Lower leg skin (tissue), 4 donors: ENCODE measurements at regions not wholly inside any gene's neighbourhood (a gene's known extent, or its start where the extent isn't known, plus 50 kb on each side); places are given as distances from the start of the nearest gene placed in this dataset.

ENCODE experiments used
- DNase-seq, 2 donors: peaks; one replicate each; pipeline ENCODE4 v3.0.0-alpha.2; 2019; ENCODE audit warnings: low spot score in 2 of 2
- H3K4me3 ChIP-seq: fragments of 200-600 bp; sonication (generic); 2 replicates; pipeline ENCODE4 v1.5.1; 2017; ENCODE audit warnings: mild to moderate bottlenecking, low read depth; ENCODE audit not compliant: poor library complexity, severe bottlenecking
- CTCF ChIP-seq, 3 donors: fragments of 450-650 bp; IDR thresholded peaks; one replicate each; pipeline ENCODE4 v1.5.1; 2016; ENCODE audit warnings: antibody characterized with exemption in 3 of 3, mild to moderate bottlenecking in 3 of 3, moderate library complexity in 2 of 3
- POLR2A ChIP-seq, 2 donors: fragments of 450-650 bp; IDR thresholded peaks; one replicate each; pipeline ENCODE4 v1.6.1; 2016 to 2017; ENCODE audit warnings: antibody characterized with exemption in 2 of 2, mild to moderate bottlenecking in 1 of 2, moderate library complexity in 1 of 2
- WGBS, 2 donors: methylation state at CpG; one replicate each; pipeline ENCODE4 v1.1.5; 2018; 5-methylcytosine and 5-hydroxymethylcytosine counted together
- intact Hi-C: fragments of 100-400 bp; cut with DNase I; formaldehyde crosslinking; loops from one replicate; pipeline ENCODE4 v1.15.0; 2023; ENCODE audit warnings: low total_unique reads

- H3K4me3 ChIP-seq: no peak overlapping the region
- intact Hi-C loops: no loop called here
- TF ChIP-seq POLR2A (IDR thresholded peaks at IDR 0.05) (no peak), CTCF (IDR thresholded peaks at IDR 0.05) (no peak)
- WGBS, 2 donors: 85 to 98% methylated on average over 2 of the region's 2 CpGs
- no peak for DNase-seq
Observed at GRCh38 chr5:53311681-53312080, 168.7 kb upstream of the FST start.

- no peak overlapping the region for H3K4me3 ChIP-seq
- 83 to 92% methylated on average over 2 of the region's 2 CpGs for WGBS, 2 donors
- TF ChIP-seq POLR2A (IDR thresholded peaks at IDR 0.05) (no peak), CTCF (IDR thresholded peaks at IDR 0.05) (no peak)
- intact Hi-C loops: no loop called here
- DNase-seq: no peak
Observed at GRCh38 chr5:53313145-53313544, 167.3 kb upstream of the FST start.

- intact Hi-C loops: no loop called here
- no peak overlapping the region for H3K4me3 ChIP-seq
- TF ChIP-seq POLR2A (IDR thresholded peaks at IDR 0.05): no peak
- TF ChIP-seq CTCF (IDR thresholded peaks at IDR 0.05): no peak
- WGBS, 2 donors: 62 to 69% methylated on average over 2 of the region's 2 CpGs
- DNase-seq: no peak
Observed at GRCh38 chr5:53318303-53318702, 162.1 kb upstream of the FST start.

GRCh38 chr5:53319315-53319714 is 161.1 kb upstream of the FST start:
- 46 to 51% methylated on average over 5 of the region's 5 CpGs for WGBS, 2 donors
- DNase-seq: peak in 1 of 2 donors; percentile 35
- intact Hi-C loops: no loop called here
- H3K4me3 ChIP-seq: no peak overlapping the region
- TF ChIP-seq POLR2A (IDR thresholded peaks at IDR 0.05) (no peak), CTCF (IDR thresholded peaks at IDR 0.05) (no peak)

- intact Hi-C loops: no loop called here
- no peak for TF ChIP-seq POLR2A (IDR thresholded peaks at IDR 0.05)
- TF ChIP-seq CTCF (IDR thresholded peaks at IDR 0.05): no peak
- WGBS, 2 donors: 67 to 69% methylated on average over 1 of the region's 1 CpG
- no peak for DNase-seq
- H3K4me3 ChIP-seq: no peak overlapping the region
Observed at GRCh38 chr5:53321073-53321472, 159.4 kb upstream of the FST start.

GRCh38 chr5:53321721-53322120 is 158.7 kb upstream of the FST start:
- DNase-seq: no peak
- no peak overlapping the region for H3K4me3 ChIP-seq
- TF ChIP-seq POLR2A (IDR thresholded peaks at IDR 0.05): no peak
- TF ChIP-seq CTCF (IDR thresholded peaks at IDR 0.05): no peak
- 91 to 93% methylated on average over 2 of the region's 2 CpGs for WGBS, 2 donors
- intact Hi-C loops: no loop called here
